K562 (cell line): ENCODE measurements at regions not wholly inside any gene's neighbourhood (a gene's known extent, or its start where the extent isn't known, plus 50 kb on each side); places are given as distances from the start of the nearest gene placed in this dataset.

Experiments used
- ATAC-seq: fragments of 200-7000 bp; cut with Tn5 transposase; 3 replicates; pipeline ENCODE4 v1.9.1; 2020; ENCODE audit warnings: moderate library complexity
- BruUV-seq: library from RNA; stranded (reverse); fragments of 400-500 nt; replicated peaks from 2 replicates; lab custom pipeline; 2021; lab: Mats Ljungman, UMichigan
- CTCF ChIA-PET: fragments of 300-600 bp; formaldehyde crosslinking; extraction: SDS; loops from one replicate; lab custom pipeline; 2021; ENCODE audit warnings: low intra/inter-chr PET ratio; lab: Yijun Ruan, JAX
- POLR2A ChIA-PET: fragments of 300-600, 350-650 bp; sonication (Branson Sonifier 250); formaldehyde crosslinking; extraction: SDS; loops from one replicate; lab custom pipeline; 2021; ENCODE audit warnings: antibody characterized with exemption, inconsistent platforms; lab: Yijun Ruan, JAX
- DNase-seq, 4 experiments: peaks; one replicate each; pipeline versions ENCODE4 v3.0.0 to v3.0.0-alpha.2; 2011 to 2018; ENCODE audit warnings: low spot score in 3 of 4, mixed read lengths in 3 of 4; ENCODE audit errors: extremely low read depth in 1 of 4
- FAIRE-seq: peaks from 2 replicates; lab custom pipeline; 2011; peaks lifted over from hg19 to GRCh38; lab: Jason Lieb, UNC
- H2AFZ ChIP-seq: 2 replicates; pipeline ENCODE4 v1.6.0; 2011; ENCODE audit warnings: low read depth, low read length, control low read depth, inconsistent platforms
- H3K27ac ChIP-seq: fragments of 200-600 bp; 3 replicates; pipeline ENCODE4 v1.8.0; 2011; ENCODE audit warnings: low read depth, mild to moderate bottlenecking, control low read depth, inconsistent platforms, low read length, moderate library complexity, mixed read lengths; ENCODE audit errors: extremely low read depth
- H3K27me3 ChIP-seq, 2 experiments: fragments of 300-600 bp in 1 of 2; 2 replicates in 1 of 2; 3 replicates in 1 of 2; pipeline versions ENCODE4 v1.6.0 to v1.8.0; 2011; ENCODE audit warnings: inconsistent platforms in 2 of 2, low read length in 2 of 2, mild to moderate bottlenecking in 1 of 2, mixed read lengths in 1 of 2, moderate library complexity in 1 of 2; ENCODE audit not compliant: control insufficient read depth in 2 of 2, insufficient read depth in 2 of 2
- H3K36me3 ChIP-seq: fragments of 300-600 bp; 3 replicates; pipeline ENCODE4 v1.8.0; 2011; ENCODE audit warnings: mild to moderate bottlenecking, low read length, inconsistent platforms; ENCODE audit not compliant: control insufficient read depth, insufficient read depth
- H3K4me1 ChIP-seq, 2 experiments: fragments of 200-600 bp in 1 of 2; replicated peaks in 1 of 2; 2 replicates in 1 of 2; 3 replicates in 1 of 2; pipeline versions ENCODE4 v1.5.1 to v1.8.0; 2011; ENCODE audit warnings: inconsistent platforms in 2 of 2, low read length in 2 of 2, mild to moderate bottlenecking in 1 of 2, mixed read lengths in 1 of 2, moderate library complexity in 1 of 2; ENCODE audit not compliant: control insufficient read depth in 2 of 2, insufficient read depth in 2 of 2
- H3K4me2 ChIP-seq: 2 replicates; pipeline ENCODE4 v1.6.1; 2011; ENCODE audit warnings: low read length, control low read depth, inconsistent platforms, mixed read lengths; ENCODE audit not compliant: insufficient read depth
- H3K4me3 ChIP-seq: fragments of 200-600 bp; sonication (generic), shearing (Covaris generic); 2 replicates; pipeline ENCODE4 v1.5.1; 2016; ENCODE audit warnings: control low read depth, inconsistent platforms
- H3K79me2 ChIP-seq: fragments of 200-600 bp; 3 replicates; pipeline ENCODE4 v1.8.0; 2011; ENCODE audit warnings: low read length, inconsistent platforms; ENCODE audit not compliant: control insufficient read depth, insufficient read depth
- H3K9ac ChIP-seq, 2 experiments: 2 replicates each; pipeline versions ENCODE4 v1.6.0 to v1.6.1; 2011; ENCODE audit warnings: low read depth in 2 of 2, low read length in 2 of 2, control low read depth in 1 of 2, inconsistent platforms in 1 of 2, mild to moderate bottlenecking in 1 of 2, mixed read lengths in 1 of 2; ENCODE audit not compliant: insufficient read depth in 1 of 2
- H3K9me1 ChIP-seq: one replicate; pipeline ENCODE4 v1.6.0; 2011; ENCODE audit warnings: inconsistent platforms, mild to moderate bottlenecking, low read length, moderate library complexity; ENCODE audit not compliant: control insufficient read depth, insufficient read depth
- H3K9me3 ChIP-seq: replicated peaks from 2 replicates; pipeline ENCODE4 v1.5.1; 2011; ENCODE audit warnings: low read depth, low read length, inconsistent platforms; ENCODE audit not compliant: control insufficient read depth, insufficient read depth
- H4K20me1 ChIP-seq: replicated peaks from 2 replicates; pipeline ENCODE4 v1.6.1; 2011; ENCODE audit warnings: low read length, inconsistent platforms, mixed read lengths; ENCODE audit not compliant: control insufficient read depth, insufficient read depth
- PTTG1 ChIP-seq: fragments of 450-650 bp; IDR thresholded peaks from 2 replicates; pipeline ENCODE4 v1.6.1; 2016; ENCODE audit warnings: low read depth, mild to moderate bottlenecking, missing genetic modification characterization, missing compliant biosample characterization
- RBM34 ChIP-seq: fragments of 200-400 bp; formaldehyde crosslinking; IDR thresholded peaks from 2 replicates; pipeline ENCODE4 v1.6.1; 2018; ENCODE audit warnings: low read length, borderline replicate concordance; ENCODE audit not compliant: insufficient read depth
- ZBTB9 ChIP-seq: fragments of 450-650 bp; formaldehyde crosslinking; IDR thresholded peaks from 2 replicates; pipeline ENCODE4 v1.4.0; 2020; ENCODE audit warnings: mild to moderate bottlenecking, moderate library complexity
- WGBS: fragments of 100-300 bp; shearing (Covaris generic); methylation state at CpG from one replicate; pipeline ENCODE4 v1.1.6; 2016; ENCODE audit warnings: low coverage, mixed read lengths; ENCODE audit not compliant: insufficient coverage; ENCODE audit errors: missing lambda C conversion rate; 5-methylcytosine and 5-hydroxymethylcytosine counted together
- in situ Hi-C: fragments of 300-500 bp; cut with MboI; formaldehyde crosslinking; loops from 4 replicates; pipeline ENCODE4 v1.15.0; 2018; ENCODE audit warnings: inconsistent platforms, mixed read lengths
- intact Hi-C: fragments of 100-400 bp; cut with micrococcal nuclease; formaldehyde crosslinking; loops from 2 replicates; pipeline ENCODE4 v1.14.2; 2022

- no peak overlapping the region for H3K4me2 ChIP-seq
- H3K9me3 ChIP-seq = no peaks in the 10 kb centered on the region
- 10% methylated on average over 8 of the region's 8 CpGs for WGBS
- ChIA-PET CTCF (no interaction called here), POLR2A (no interaction called here)
- intact Hi-C loops (no loop called here), in situ Hi-C loops (no loop called here)
- H3K79me2 ChIP-seq = no peaks in the 10 kb centered on the region
- H3K27me3 ChIP-seq = no peaks in the 10 kb centered on the region; a peak in 1 of 5 replicates
- ATAC-seq = no peak
- no peak for DNase-seq
- no peak overlapping the region for H3K27ac ChIP-seq
- H3K36me3 ChIP-seq = no peaks in the 10 kb centered on the region
- H3K4me1 ChIP-seq = no peaks in the 10 kb centered on the region
- no TSS peak for BruUV-seq
- TF ChIP-seq RBM34 = no peak
- no peak for TF ChIP-seq PTTG1 (tag)
- no peak for TF ChIP-seq ZBTB9
- H3K9ac ChIP-seq = no peak overlapping the region
- no peak for FAIRE-seq
- no peak overlapping the region for H2AFZ ChIP-seq
- H4K20me1 ChIP-seq = no peaks in the 10 kb centered on the region
- no peak overlapping the region for H3K4me3 ChIP-seq
- no peaks in the 10 kb centered on the region for H3K9me1 ChIP-seq
Observed at GRCh38 chr13:33381906-33382305, 96.4 kb upstream of the STARD13 start.
